ENCODE measurements at regions not wholly inside any gene's neighbourhood (a gene's known extent, or its start where the extent isn't known, plus 50 kb on each side); places are given as distances from the start of the nearest gene placed in this dataset.

DNA sequence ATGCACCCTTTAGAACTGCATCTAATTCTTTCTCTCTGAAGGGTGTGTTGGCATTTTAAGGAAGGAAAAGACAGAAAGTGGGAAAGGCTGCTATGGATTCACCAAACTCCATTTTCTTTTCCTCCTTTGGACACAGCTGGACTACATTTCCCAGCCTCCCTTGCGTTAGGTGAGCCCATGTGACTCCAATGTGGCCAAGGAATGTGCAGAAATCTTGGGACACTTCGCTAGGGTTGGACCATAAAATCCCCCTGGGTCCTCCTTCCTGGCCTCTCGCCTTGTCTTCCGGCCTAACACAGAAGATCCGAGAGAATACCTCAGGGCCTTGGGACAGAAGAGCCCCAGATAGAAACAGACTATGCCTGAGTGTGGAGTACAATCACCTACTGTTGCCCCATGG is 56.3 kb downstream of the ABCC12 start:
- DNase-seq = no peak
- Mint-ChIP-seq H3K4me3 (ENCODE audit: unreplicated experiment) (no peak overlapping the region), H3K27ac (ENCODE audit: unreplicated experiment) (no peak overlapping the region), H3K9me3 (ENCODE audit: unreplicated experiment) (peaks cover 2% of the 10 kb centered on the region), H3K27me3 (ENCODE audit: unreplicated experiment) (peaks cover 6% of the 10 kb centered on the region), H3K4me1 (ENCODE audit: low read depth, unreplicated experiment) (peaks cover 13% of the 10 kb centered on the region), H3K36me3 (ENCODE audit: unreplicated experiment) (no peaks in the 10 kb centered on the region)
- TF ChIP-seq, protein P1, sequence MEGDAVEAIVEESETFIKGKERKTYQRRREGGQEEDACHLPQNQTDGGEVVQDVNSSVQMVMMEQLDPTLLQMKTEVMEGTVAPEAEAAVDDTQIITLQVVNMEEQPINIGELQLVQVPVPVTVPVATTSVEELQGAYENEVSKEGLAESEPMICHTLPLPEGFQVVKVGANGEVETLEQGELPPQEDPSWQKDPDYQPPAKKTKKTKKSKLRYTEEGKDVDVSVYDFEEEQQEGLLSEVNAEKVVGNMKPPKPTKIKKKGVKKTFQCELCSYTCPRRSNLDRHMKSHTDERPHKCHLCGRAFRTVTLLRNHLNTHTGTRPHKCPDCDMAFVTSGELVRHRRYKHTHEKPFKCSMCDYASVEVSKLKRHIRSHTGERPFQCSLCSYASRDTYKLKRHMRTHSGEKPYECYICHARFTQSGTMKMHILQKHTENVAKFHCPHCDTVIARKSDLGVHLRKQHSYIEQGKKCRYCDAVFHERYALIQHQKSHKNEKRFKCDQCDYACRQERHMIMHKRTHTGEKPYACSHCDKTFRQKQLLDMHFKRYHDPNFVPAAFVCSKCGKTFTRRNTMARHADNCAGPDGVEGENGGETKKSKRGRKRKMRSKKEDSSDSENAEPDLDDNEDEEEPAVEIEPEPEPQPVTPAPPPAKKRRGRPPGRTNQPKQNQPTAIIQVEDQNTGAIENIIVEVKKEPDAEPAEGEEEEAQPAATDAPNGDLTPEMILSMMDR (IDR thresholded peaks at IDR 0.05; ENCODE audit: partially characterized antibody, unreplicated experiment) = no peak

DNA sequence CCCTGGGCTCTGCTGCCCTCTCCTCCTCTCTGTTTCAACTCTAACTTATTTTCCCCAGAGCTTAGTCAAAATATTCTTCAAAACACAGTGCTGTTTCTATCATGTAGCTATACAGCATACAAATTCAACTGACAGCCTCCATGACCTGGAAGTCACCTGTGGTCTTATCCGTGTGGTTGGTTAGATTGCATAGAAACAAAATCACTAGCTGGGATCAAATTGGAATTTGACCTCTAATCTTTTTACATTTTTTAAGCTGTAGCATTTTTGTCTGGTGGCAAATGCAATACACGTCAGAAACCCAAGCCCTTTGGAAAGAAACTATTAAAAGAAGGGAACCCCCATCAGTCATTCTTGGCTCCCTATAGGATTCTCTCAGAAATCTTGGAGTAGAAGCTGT is 57.3 kb downstream of the ABCC12 start:
- DNase-seq = no peak
- Mint-ChIP-seq H3K27ac (ENCODE audit: unreplicated experiment) (no peak overlapping the region), H3K36me3 (ENCODE audit: unreplicated experiment) (no peaks in the 10 kb centered on the region), H3K4me3 (ENCODE audit: unreplicated experiment) (no peak overlapping the region), H3K9me3 (ENCODE audit: unreplicated experiment) (peaks cover 5% of the 10 kb centered on the region), H3K27me3 (ENCODE audit: unreplicated experiment) (peaks cover 2% of the 10 kb centered on the region), H3K4me1 (ENCODE audit: low read depth, unreplicated experiment) (peaks cover 8% of the 10 kb centered on the region)
- TF ChIP-seq, protein P1 (IDR thresholded peaks at IDR 0.05; ENCODE audit: partially characterized antibody, unreplicated experiment) = no peak

DNA sequence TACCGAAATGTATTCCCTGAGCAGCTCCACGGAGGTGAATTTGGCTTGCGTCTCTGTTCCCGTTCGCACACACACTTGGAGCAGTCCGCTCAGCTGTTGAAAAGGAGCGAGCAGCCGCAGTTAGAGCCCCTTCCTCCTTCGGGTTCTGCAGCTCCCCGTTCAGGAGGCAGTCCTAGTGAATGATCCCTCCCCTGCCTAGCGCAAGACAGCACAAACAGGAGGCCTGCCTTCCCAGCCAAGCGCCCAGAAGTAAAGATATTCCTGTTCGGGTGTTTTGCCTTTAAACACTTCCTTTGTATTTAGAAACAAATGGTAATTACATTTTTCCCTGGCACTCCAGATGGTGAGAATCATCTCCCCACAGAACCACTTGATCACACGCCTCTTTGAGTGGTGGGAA is 64.7 kb downstream of the ABCC12 start:
- DNase-seq = no peak
- Mint-ChIP-seq H3K27me3 (ENCODE audit: unreplicated experiment) (peaks cover 6% of the 10 kb centered on the region), H3K27ac (ENCODE audit: unreplicated experiment) (no peak overlapping the region), H3K4me3 (ENCODE audit: unreplicated experiment) (no peak overlapping the region), H3K36me3 (ENCODE audit: unreplicated experiment) (peaks cover 4% of the 10 kb centered on the region), H3K9me3 (ENCODE audit: unreplicated experiment) (peaks cover 11% of the 10 kb centered on the region), H3K4me1 (ENCODE audit: low read depth, unreplicated experiment) (peaks cover 9% of the 10 kb centered on the region)
- TF ChIP-seq, protein P1 (IDR thresholded peaks at IDR 0.05; ENCODE audit: partially characterized antibody, unreplicated experiment) = no peak

DNA sequence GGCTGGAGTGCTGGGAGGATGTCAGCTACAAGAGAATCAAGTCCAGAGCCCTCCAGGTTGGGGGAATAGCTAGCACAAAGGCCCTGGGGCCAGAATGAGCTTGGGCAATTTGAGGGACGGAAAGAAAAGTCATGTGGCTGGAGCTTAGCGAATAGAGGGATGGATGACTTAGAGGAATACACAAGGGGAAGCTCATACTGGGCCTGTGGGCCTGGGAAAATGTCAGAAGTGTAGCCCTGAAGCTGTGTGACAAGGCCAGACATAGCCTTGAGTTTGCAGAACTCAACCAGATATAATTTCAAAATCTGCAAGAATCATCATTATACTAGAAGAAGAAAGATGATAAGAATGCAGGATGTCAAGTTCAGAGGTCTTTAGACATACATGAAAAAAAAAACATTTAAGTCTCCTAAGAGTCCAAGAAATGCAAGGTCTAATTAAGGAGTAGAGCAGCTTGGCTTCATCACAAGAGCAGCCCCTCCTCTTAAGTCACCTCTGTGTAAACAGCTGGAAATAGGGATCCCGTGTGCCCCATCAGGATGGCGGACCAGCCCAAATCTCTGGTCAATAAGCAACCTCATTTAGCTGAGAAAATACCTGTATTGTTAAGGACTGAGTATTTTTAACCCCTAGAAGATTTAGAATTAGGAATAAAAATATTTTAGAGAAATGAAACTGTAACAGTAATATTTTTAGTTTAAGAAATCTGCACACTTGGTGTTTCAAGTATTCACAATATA is 66.6 kb downstream of the ABCC12 start:
- TF ChIP-seq, protein P1 (IDR thresholded peaks at IDR 0.05; ENCODE audit: partially characterized antibody, unreplicated experiment) = no peak
- H3K4me3 Mint-ChIP-seq (ENCODE audit: unreplicated experiment) = no peak overlapping the region
- H3K36me3 Mint-ChIP-seq (ENCODE audit: unreplicated experiment) = peaks cover 4% of the 10 kb centered on the region
- peaks cover 15% of the 10 kb centered on the region for H3K4me1 Mint-ChIP-seq (ENCODE audit: low read depth, unreplicated experiment)
- H3K27me3 Mint-ChIP-seq (ENCODE audit: unreplicated experiment) = peaks cover 6% of the 10 kb centered on the region
- no peak for DNase-seq
- H3K9me3 Mint-ChIP-seq (ENCODE audit: unreplicated experiment) = peaks cover 12% of the 10 kb centered on the region
- H3K27ac Mint-ChIP-seq (ENCODE audit: unreplicated experiment) = no peak overlapping the region

DNA sequence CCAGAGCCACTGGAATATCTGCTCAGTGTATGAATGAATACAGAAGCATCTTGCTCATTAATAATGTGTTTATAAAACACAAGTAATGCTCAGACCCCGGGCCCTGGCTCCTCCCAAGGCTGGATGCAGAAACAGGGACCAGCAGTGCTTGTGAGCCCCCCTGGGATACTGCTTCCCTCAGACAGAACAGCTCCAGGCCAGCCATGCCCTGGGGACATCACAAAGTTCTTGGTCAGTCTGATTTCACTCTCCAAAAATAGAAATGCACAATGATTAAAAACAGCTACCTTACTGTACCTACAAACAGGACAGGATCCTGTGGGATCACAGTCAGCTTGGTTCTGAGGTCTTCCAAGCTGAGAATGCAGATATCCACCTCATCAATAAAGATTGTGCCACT is 68.2 kb downstream of the ABCC12 start:
- H3K36me3 Mint-ChIP-seq (ENCODE audit: unreplicated experiment) = peaks cover 4% of the 10 kb centered on the region
- peaks cover 5% of the 10 kb centered on the region for H3K27me3 Mint-ChIP-seq (ENCODE audit: unreplicated experiment)

More for the DNA sequence above, 68.2 kb downstream of the ABCC12 start:
- peaks cover 15% of the 10 kb centered on the region for H3K4me1 Mint-ChIP-seq (ENCODE audit: low read depth, unreplicated experiment)
- no peak overlapping the region for H3K4me3 Mint-ChIP-seq (ENCODE audit: unreplicated experiment)
- H3K27ac Mint-ChIP-seq (ENCODE audit: unreplicated experiment) = no peak overlapping the region
- TF ChIP-seq, protein P1 (IDR thresholded peaks at IDR 0.05; ENCODE audit: partially characterized antibody, unreplicated experiment) = no peak
- H3K9me3 Mint-ChIP-seq (ENCODE audit: unreplicated experiment) = peaks cover 12% of the 10 kb centered on the region
- peak; percentile 40 for DNase-seq

Measured in glutamatergic neuron (in vitro differentiated cells).